GM13976 (cell line): ENCODE measurements at regions not wholly inside any gene's neighbourhood (a gene's known extent, or its start where the extent isn't known, plus 50 kb on each side); places are given as distances from the start of the nearest gene placed in this dataset.
"Not testable (repeated sequence)": the region's sequence is repeated elsewhere in the genome, so short reads cannot be mapped to it uniquely, and the experiment has no call there.

ENCODE experiments used
- DNase-seq: peaks from one replicate; pipeline ENCODE4 v3.0.0; 2012; ENCODE audit warnings: low spot score
- in situ Hi-C: fragments of 300-500 bp; cut with MboI; formaldehyde crosslinking; loops from one replicate; pipeline ENCODE4 v1.12.0; 2022; ENCODE audit warnings: low sequenced_read_pairs, mixed read lengths, inconsistent platforms; ENCODE audit not compliant: unreplicated experiment
- TF ChIP-seq, protein P1 (sequence below): IDR thresholded peaks from 2 replicates; pipeline ENCODE4 v1.5.1; 2012; ENCODE audit warnings: borderline replicate concordance, mild to moderate bottlenecking; ENCODE audit not compliant: insufficient read depth; ENCODE audit errors: extremely low read depth, missing control alignments, control extremely low read depth

DNA sequence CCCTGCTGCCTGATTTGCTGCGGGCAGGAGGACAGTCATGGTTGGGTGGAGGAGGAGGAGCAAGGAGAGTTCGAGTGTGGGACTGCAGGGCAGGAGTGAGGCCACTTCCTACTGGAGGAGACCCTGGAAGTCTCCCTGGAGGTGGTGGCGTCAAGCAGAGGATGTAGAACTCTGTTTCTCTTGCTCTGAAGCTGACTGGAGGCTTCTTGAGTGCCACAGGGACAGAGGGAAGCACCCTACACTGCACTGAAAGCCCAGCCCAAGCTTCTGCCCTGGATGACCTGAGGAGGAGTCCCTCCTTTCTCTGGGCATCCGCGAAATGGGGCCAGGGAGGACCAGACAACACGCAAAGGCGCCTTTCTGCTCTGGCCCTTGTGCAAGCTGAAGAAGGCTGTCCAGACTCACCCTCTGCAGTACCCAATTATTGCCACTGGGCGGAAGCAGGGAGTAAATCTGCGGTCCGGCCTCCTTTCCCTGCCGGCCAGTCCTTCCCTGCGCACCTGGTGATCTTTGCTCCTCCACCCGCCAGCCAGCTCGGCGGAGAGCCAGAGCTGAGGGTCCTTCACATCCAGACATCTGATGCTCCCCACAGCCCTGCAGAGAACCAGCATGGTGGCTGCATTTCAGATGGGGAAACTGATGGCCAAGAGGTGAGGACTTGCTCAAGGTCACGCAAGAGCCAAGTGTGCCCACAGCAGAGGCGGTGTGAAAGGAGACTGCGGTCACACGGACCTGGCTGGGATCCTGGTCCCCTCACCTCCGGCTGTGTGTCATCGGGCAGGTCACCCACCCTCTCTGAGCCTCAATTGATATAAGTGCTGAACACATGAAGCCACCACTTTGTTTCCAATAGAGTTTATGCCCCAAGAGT, 207.1 kb downstream of the TBC1D2B start:
- in situ Hi-C loops, result no loop called here
- peak; percentile 84 for DNase-seq
- TF ChIP-seq, protein P1, sequence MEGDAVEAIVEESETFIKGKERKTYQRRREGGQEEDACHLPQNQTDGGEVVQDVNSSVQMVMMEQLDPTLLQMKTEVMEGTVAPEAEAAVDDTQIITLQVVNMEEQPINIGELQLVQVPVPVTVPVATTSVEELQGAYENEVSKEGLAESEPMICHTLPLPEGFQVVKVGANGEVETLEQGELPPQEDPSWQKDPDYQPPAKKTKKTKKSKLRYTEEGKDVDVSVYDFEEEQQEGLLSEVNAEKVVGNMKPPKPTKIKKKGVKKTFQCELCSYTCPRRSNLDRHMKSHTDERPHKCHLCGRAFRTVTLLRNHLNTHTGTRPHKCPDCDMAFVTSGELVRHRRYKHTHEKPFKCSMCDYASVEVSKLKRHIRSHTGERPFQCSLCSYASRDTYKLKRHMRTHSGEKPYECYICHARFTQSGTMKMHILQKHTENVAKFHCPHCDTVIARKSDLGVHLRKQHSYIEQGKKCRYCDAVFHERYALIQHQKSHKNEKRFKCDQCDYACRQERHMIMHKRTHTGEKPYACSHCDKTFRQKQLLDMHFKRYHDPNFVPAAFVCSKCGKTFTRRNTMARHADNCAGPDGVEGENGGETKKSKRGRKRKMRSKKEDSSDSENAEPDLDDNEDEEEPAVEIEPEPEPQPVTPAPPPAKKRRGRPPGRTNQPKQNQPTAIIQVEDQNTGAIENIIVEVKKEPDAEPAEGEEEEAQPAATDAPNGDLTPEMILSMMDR, result peak; percentile 82

DNA sequence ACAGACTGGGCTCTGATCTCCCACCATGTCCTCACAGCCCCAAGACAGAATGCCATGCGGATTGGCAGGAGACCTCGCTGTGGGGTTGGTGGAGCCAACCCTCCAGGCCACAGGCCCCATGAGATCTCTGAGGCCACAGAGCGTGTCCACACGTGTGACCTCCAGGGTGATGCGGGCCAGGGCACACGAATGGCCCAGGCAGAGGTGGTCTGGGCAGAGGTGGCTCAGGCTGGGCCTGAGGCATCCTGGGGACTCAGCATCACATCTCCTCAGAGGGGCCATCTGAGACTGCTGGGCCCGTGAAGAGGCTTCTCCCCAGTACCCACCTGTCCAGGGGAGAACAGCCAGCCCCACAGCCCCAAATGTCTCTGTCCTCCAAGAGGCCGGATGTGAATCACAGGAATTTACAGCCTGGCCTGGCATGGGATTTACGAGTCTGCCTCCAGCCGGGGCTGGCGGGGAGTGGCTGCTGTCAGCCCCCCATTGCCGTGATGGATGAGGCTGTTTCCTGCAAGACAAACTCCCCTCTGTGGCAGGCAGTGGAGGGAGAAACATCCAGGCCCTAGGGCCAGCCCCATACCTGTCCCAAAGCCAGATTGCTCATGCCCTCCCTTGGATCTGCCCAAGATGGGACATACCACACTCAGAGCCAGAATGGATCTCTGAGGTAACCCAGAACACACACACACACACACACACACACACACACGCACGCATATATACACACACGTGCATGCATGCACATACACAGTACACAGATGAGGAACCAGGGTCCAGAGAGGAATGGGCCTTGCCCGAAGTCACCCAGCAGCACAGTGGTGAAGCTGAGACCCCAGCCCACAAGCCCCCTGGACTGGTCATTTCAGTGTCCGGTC, 208.3 kb downstream of the TBC1D2B start:
- no peak for DNase-seq
- TF ChIP-seq, protein P1, result no peak
- in situ Hi-C loops, result no loop called here

DNA sequence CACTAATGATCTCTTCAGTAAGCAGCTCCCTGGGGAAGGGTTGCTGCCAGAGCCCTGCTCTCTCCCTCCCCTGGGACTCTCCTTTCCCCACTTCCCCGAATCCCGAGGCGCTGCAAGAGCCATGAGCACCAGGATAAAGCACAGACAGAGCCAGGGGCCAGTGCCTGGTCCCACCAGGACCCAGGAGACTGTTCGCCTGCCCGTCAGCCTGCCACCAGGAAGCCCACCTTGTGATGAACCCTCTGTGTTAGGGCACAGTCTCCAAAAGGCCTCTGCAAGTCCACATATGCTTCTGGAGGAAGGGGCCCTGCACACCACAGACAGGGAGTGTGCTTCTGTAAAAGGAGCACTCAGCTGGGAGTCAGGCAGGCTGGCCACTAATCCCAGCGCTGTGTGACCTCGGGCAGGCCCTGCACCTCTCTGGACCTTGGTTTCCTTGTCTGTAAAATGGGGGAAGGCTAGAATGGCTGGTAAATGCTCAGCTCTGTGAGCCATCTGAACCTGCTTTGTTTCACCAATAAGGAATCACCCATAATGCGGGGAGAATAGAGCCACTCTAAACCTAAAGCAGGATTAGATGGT, 209.4 kb downstream of the TBC1D2B start:
- DNase-seq, in situ Hi-C loops: not testable (repeated sequence)

DNA sequence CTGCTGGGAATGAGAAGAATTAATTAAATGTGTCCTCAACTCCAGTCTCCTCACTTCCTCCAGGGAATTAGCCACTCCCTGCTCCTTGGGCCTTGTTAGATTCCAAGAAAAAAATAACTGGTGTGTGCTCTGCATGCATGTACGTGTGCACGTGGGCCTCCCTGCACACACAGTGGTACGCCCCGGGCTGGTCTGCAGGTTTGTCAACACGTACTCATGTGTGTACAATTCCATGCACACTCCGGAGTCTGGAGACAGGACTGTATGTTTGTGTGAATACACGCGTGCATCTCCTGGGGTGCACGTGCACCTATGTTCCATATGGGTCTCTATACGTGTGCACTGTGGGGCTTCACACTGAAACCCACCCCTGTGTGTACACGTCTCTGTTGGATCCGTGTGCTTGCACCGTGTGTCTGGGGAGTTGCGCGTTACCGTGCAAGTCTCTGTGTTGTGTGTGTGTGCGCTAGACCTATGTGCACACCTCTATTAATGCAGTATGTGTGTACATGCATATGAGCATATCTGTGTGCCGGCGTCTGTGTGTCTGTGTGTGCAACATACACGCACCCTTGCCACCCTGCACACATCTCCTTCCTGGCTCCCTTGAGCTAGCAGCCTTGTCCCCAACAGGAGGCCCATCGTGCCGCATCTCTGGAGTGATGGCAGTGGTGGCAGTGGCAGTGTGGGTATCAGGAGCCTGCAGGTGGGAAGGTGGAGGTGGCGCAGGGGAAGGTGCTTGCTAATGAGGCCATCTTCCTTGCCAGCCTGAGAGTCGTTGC, 210.1 kb downstream of the TBC1D2B start:
- in situ Hi-C loops, result no loop called here
- TF ChIP-seq, protein P1, result no peak
- DNase-seq, result no peak

DNA sequence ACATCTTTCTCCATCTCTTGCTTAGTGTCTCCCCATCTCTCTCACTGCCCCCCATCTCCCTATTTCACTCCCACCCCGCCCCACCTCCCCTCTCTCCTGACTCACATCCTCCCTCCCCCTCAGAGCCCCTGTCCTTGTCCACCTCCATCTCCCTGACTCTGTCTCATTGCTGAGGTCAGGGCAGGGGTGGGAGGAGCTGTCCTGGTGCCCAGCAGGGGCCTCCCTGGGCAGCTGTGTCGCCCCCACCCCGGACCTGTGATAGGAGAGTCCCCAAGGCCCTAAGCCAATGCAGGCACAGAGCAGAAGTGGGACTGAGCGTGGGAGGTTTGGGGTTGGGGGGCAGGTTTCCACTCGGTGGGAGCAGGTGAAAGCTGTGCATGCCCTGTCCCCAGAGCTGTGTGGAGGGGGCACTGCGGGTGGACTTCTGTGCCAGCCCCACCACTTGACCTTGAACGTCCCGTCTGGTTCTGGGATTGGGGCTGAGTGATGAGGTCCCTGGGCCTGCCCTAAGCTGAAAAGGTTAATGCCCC, 210.8 kb downstream of the TBC1D2B start:
- DNase-seq, result no peak
- in situ Hi-C loops, result no loop called here
- TF ChIP-seq, protein P1, result no peak

DNA sequence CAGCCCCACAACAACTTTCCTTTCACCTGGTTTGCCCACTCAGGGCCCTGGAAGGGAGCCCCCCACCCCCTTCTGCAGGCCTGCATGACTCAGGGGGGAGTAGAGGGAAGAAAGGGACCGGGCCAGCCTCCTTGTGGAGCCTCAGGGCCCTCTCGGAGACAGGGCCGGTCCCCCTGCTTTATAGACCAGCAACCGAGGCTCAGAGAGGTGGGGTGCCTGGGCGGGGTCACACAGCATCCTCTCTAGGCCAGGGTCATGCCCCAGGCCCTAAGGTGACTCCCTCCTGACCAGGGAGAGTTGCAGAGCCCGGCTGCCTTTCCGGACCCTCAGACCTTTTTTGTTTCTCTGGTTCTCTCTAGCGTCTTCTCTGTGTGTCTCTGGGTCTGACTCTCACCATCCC, 211.3 kb downstream of the TBC1D2B start:
- TF ChIP-seq, protein P1, result no peak
- in situ Hi-C loops, result no loop called here
- no peak for DNase-seq
